ENCODE measurements at regions not wholly inside any gene's neighbourhood (a gene's known extent, or its start where the extent isn't known, plus 50 kb on each side); places are given as distances from the start of the nearest gene placed in this dataset.

DNA sequence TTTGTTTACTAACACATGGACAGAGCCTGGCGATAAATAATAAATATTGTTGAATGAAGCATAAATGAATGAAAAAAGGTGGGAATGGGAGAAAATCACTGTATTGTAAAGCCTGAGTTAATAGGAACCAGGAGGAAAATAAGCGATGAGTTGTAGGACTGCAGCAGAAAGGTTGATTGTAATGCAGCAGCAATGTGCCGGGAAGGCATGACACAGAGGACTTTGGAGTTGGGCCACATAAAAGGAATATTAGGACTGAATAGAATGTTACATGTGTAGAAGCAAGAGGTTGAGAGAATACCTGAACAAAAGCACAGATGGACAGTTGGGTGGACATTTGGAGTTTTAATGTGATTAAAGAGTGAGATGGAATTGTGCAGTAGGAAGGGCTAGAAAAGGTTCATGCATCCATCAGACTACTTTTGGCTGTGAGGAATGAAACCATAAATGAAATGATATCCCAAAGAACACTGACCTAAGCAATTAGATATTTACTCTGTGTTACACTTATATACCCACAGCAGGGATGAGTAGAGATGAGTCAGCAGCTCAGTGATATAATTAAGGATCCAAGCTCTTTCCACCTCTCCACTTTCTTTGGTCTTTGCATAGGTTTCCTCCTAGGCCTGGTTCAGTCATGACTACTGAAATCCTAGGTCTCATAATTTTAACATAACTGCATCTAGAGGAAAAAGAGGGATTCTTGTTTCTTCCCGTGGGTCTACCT lies 55.4 kb downstream of the CCER1 start:
- H3K4me3 ChIP-seq = no peak overlapping the region
- ATAC-seq (no peak), DNase-seq (no peak)
- H3K9me3 ChIP-seq = no peaks in the 10 kb centered on the region
- no peaks in the 10 kb centered on the region for H3K4me1 ChIP-seq
- H3K27ac ChIP-seq = no peak overlapping the region
- H3K36me3 ChIP-seq = no peaks in the 10 kb centered on the region
- intact Hi-C loops (cut with DNase I) = no loop called here
- H3K27me3 ChIP-seq (ENCODE audit: low read depth) = no peaks in the 10 kb centered on the region
- TF ChIP-seq, protein P1, sequence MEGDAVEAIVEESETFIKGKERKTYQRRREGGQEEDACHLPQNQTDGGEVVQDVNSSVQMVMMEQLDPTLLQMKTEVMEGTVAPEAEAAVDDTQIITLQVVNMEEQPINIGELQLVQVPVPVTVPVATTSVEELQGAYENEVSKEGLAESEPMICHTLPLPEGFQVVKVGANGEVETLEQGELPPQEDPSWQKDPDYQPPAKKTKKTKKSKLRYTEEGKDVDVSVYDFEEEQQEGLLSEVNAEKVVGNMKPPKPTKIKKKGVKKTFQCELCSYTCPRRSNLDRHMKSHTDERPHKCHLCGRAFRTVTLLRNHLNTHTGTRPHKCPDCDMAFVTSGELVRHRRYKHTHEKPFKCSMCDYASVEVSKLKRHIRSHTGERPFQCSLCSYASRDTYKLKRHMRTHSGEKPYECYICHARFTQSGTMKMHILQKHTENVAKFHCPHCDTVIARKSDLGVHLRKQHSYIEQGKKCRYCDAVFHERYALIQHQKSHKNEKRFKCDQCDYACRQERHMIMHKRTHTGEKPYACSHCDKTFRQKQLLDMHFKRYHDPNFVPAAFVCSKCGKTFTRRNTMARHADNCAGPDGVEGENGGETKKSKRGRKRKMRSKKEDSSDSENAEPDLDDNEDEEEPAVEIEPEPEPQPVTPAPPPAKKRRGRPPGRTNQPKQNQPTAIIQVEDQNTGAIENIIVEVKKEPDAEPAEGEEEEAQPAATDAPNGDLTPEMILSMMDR (IDR thresholded peaks at IDR 0.05) = no peak

DNA sequence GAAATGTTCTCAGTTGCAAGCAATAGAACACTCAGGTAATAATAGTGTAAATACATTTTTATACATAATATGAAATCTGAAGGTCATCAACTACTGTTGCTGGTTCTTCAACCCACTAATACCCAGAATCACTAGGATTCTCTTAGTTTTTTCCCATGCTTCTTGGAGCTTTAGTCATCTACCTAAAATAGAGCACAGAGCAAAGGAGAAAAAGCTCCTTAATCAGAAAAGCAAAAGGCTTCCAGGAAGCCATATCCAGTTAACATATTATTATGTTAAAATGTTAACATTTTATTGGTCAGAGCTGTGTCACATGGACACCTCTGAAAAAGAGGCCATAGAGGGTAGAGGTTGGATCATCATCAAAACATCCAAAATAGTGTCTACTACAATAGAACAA lies 57.0 kb downstream of the CCER1 start:
- no peak for DNase-seq
- no peak for ATAC-seq
- Histone ChIP-seq H3K9me3 (no peaks in the 10 kb centered on the region), H3K4me1 (no peaks in the 10 kb centered on the region), H3K27me3 (ENCODE audit: low read depth) (no peaks in the 10 kb centered on the region), H3K36me3 (no peaks in the 10 kb centered on the region), H3K27ac (no peak overlapping the region), H3K4me3 (no peak overlapping the region)
- TF ChIP-seq, protein P1 (IDR thresholded peaks at IDR 0.05) = no peak
- intact Hi-C loops (cut with DNase I) = no loop called here

- ATAC-seq = no peak
Observed at GRCh38 chr12:90897316-90897715, 57.7 kb downstream of the CCER1 start.

DNA sequence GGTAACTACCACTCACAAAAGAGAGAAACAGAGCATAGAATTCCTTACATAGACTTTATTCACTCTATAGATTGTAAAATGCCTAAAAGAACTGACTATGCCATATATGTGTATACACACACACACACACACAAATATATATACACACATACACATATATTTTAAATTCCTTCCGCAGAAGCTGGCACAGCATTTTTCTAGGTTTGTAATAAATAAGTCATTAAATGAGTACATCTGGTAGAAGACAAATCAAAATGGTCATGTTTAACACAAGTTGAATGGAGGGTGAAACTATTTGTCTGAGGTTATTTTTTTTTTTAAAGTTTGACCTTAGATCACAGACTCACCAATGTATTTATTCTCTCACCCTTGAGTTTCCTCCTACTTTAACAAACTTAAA lies 58.2 kb downstream of the CCER1 start:
- Histone ChIP-seq H3K9me3 (no peaks in the 10 kb centered on the region), H3K27me3 (ENCODE audit: low read depth) (no peaks in the 10 kb centered on the region), H3K27ac (no peak overlapping the region), H3K4me1 (no peaks in the 10 kb centered on the region), H3K36me3 (no peaks in the 10 kb centered on the region), H3K4me3 (no peak overlapping the region)
- TF ChIP-seq, protein P1 (IDR thresholded peaks at IDR 0.05) = no peak
- ATAC-seq (no peak), DNase-seq (no peak)
- intact Hi-C loops (cut with DNase I) = no loop called here

More at GRCh38 chr12:90897316-90897715, 57.7 kb downstream of the CCER1 start:
- Histone ChIP-seq H3K27me3 (ENCODE audit: low read depth) (no peaks in the 10 kb centered on the region), H3K36me3 (no peaks in the 10 kb centered on the region), H3K4me1 (no peaks in the 10 kb centered on the region), H3K4me3 (no peak overlapping the region), H3K9me3 (no peaks in the 10 kb centered on the region), H3K27ac (no peak overlapping the region)
- DNase-seq = no peak
- intact Hi-C loops (cut with DNase I) = no loop called here
- TF ChIP-seq, protein P1 (IDR thresholded peaks at IDR 0.05) = no peak

DNA sequence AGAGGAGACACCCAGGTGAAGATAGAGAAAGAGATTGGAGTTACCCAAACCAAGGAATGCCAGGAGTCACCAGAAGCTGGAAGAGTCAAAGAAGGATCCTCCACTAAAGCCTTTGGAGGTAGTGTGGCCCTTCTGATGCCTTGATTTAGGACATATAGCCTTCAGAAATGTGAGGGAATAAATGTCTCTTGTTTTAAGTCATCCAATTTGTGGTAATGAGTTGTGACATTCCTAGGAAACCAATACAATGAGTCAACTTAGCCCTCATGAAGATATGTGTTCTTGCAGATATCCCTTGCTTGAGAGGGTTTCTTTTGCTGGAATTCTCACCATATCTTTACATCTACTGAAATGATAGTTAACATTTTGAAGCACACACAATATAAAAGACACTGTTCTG lies 58.8 kb downstream of the CCER1 start:
- Histone ChIP-seq H3K4me1 (no peaks in the 10 kb centered on the region), H3K36me3 (no peaks in the 10 kb centered on the region), H3K4me3 (no peak overlapping the region), H3K27ac (no peak overlapping the region), H3K27me3 (ENCODE audit: low read depth) (no peaks in the 10 kb centered on the region), H3K9me3 (no peaks in the 10 kb centered on the region)
- TF ChIP-seq, protein P1 (IDR thresholded peaks at IDR 0.05) = no peak
- DNase-seq = no peak
- intact Hi-C loops (cut with DNase I) = no loop called here
- no peak for ATAC-seq
